ENCODE measurements at regions not wholly inside any gene's neighbourhood (a gene's known extent, or its start where the extent isn't known, plus 50 kb on each side); places are given as distances from the start of the nearest gene placed in this dataset.

DNA sequence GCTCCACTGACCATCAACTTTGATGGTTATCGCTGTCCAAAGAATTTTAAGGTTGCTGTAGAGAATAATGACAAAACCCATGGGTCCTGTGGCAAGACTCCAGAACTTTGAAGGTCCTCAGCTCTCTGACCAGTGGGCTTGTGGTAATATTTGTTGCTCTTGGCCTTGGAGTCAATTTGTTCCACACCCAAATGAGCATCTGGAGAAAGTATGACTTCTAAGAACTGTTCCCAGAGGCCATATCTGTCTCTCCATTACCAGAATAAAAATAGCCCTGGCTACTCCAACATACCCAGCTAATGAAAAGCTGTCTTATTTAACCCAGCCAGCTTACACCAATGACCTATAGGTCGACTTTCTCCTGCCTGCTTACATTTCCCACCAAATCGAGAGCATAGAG lies 466.4 kb downstream of the MEIS1 start:
- no peaks in the 10 kb centered on the region for H4K20me1 ChIP-seq (ENCODE audit: control insufficient read depth, insufficient read depth, low read depth, low read length)
- H3K4me2 ChIP-seq (ENCODE audit: low read length) = no peak overlapping the region
- H3K27ac ChIP-seq (ENCODE audit: low read depth, low read length) = no peak overlapping the region
- H3K79me2 ChIP-seq (ENCODE audit: control insufficient read depth, low read length) = no peaks in the 10 kb centered on the region
- no peaks in the 10 kb centered on the region for H3K9me2 ChIP-seq (replicated peaks; ENCODE audit: control insufficient read depth, low read length)
- no peaks in the 10 kb centered on the region for H3K9me3 ChIP-seq (ENCODE audit: control insufficient read depth, insufficient read depth, low read length)
- no peaks in the 10 kb centered on the region for H3K27me3 ChIP-seq (ENCODE audit: control insufficient read depth, low read length)
- H3K4me3 ChIP-seq (ENCODE audit: low read length) = no peak overlapping the region
- H3K4me1 ChIP-seq (ENCODE audit: control insufficient read depth, low read length) = no peaks in the 10 kb centered on the region
- H3K36me3 ChIP-seq (ENCODE audit: control insufficient read depth, low read length) = no peaks in the 10 kb centered on the region
- H3F3A ChIP-seq (ENCODE audit: control insufficient read depth, insufficient read depth) = no peaks in the 10 kb centered on the region
- TF ChIP-seq EZH2phosphoT487 (IDR thresholded peaks at IDR 0.05; ENCODE audit: borderline replicate concordance, low read length) = no peak
- TF ChIP-seq, protein P1, sequence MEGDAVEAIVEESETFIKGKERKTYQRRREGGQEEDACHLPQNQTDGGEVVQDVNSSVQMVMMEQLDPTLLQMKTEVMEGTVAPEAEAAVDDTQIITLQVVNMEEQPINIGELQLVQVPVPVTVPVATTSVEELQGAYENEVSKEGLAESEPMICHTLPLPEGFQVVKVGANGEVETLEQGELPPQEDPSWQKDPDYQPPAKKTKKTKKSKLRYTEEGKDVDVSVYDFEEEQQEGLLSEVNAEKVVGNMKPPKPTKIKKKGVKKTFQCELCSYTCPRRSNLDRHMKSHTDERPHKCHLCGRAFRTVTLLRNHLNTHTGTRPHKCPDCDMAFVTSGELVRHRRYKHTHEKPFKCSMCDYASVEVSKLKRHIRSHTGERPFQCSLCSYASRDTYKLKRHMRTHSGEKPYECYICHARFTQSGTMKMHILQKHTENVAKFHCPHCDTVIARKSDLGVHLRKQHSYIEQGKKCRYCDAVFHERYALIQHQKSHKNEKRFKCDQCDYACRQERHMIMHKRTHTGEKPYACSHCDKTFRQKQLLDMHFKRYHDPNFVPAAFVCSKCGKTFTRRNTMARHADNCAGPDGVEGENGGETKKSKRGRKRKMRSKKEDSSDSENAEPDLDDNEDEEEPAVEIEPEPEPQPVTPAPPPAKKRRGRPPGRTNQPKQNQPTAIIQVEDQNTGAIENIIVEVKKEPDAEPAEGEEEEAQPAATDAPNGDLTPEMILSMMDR (IDR thresholded peaks at IDR 0.05; ENCODE audit: low read depth, low read length, poor library complexity, severe bottlenecking) = no peak

DNA sequence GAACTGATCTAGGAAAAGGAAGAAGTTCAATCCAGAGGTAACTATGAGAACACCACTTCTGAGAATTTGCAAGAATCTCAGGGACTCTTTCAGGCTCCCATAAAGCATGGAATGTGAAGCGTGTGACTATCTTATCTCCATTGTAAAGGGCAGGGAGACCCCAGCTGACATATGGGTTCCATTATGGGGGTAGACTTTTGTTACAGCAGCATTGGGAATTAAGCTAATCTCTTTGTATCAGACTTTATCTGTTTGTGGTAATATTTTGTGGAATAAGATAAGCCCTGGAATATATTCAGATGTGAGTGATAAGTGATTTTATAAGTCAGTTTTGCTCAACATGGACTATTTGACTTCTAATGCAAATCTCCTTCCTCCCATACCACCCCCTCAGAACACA lies 468.3 kb downstream of the MEIS1 start:
- Histone ChIP-seq H3K4me1 (ENCODE audit: control insufficient read depth, low read length) (no peaks in the 10 kb centered on the region), H3K9me3 (ENCODE audit: control insufficient read depth, insufficient read depth, low read length) (no peaks in the 10 kb centered on the region), H3K4me3 (ENCODE audit: low read length) (no peak overlapping the region), H3K27me3 (ENCODE audit: control insufficient read depth, low read length) (no peaks in the 10 kb centered on the region), H3K27ac (ENCODE audit: low read depth, low read length) (no peak overlapping the region), H3K9me2 (replicated peaks; ENCODE audit: control insufficient read depth, low read length) (no peaks in the 10 kb centered on the region), H3K79me2 (ENCODE audit: control insufficient read depth, low read length) (no peaks in the 10 kb centered on the region), H3K4me2 (ENCODE audit: low read length) (no peak overlapping the region), H3K36me3 (ENCODE audit: control insufficient read depth, low read length) (no peaks in the 10 kb centered on the region), H4K20me1 (ENCODE audit: control insufficient read depth, insufficient read depth, low read depth, low read length) (no peaks in the 10 kb centered on the region), H3F3A (ENCODE audit: control insufficient read depth, insufficient read depth) (no peaks in the 10 kb centered on the region)
- TF ChIP-seq EZH2phosphoT487 (IDR thresholded peaks at IDR 0.05; ENCODE audit: borderline replicate concordance, low read length) = no peak
- TF ChIP-seq, protein P1 (IDR thresholded peaks at IDR 0.05; ENCODE audit: low read depth, low read length, poor library complexity, severe bottlenecking) = no peak

DNA sequence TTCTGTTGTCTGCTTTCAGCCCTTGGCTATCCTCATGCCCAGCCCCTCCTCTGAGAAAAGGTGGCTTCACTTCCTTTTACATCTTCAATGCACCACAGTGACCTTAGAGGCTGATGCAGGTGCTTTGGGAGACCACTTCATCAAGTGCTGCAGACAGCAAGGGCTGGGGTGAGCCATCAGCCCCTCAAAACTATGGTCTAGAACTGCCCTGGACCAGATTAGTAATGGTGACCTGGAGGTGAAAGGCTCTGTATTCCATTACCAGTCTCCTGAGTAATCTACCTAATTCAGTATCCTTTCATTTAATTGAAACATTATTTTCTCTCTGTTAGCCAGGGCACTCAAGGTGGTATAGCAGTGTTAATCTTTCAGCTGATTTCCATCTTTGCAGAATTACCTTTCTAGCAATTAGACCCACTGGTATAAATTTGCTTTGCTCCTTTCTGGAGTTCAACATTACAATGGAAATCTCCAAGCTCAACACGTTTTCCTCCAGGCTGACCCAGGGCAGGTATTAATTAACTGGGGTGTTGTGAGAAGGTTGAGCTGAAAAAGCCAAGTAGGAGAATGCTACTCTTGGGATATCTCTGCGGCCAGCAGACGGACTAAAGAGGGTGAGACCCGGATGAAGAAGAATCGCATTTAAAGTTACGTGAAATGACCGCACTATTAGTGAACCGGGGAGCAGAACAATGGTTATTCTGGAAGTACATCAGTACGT lies 469.0 kb downstream of the MEIS1 start:
- Histone ChIP-seq H3K36me3 (ENCODE audit: control insufficient read depth, low read length) (no peaks in the 10 kb centered on the region), H3K79me2 (ENCODE audit: control insufficient read depth, low read length) (no peaks in the 10 kb centered on the region), H3K27me3 (ENCODE audit: control insufficient read depth, low read length) (no peaks in the 10 kb centered on the region), H3K27ac (ENCODE audit: low read depth, low read length) (no peak overlapping the region), H3K4me3 (ENCODE audit: low read length) (no peak overlapping the region), H3K4me1 (ENCODE audit: control insufficient read depth, low read length) (no peaks in the 10 kb centered on the region), H4K20me1 (ENCODE audit: control insufficient read depth, insufficient read depth, low read depth, low read length) (no peaks in the 10 kb centered on the region), H3F3A (ENCODE audit: control insufficient read depth, insufficient read depth) (no peaks in the 10 kb centered on the region), H3K9me3 (ENCODE audit: control insufficient read depth, insufficient read depth, low read length) (no peaks in the 10 kb centered on the region), H3K4me2 (ENCODE audit: low read length) (no peak overlapping the region), H3K9me2 (replicated peaks; ENCODE audit: control insufficient read depth, low read length) (no peaks in the 10 kb centered on the region)
- TF ChIP-seq EZH2phosphoT487 (IDR thresholded peaks at IDR 0.05; ENCODE audit: borderline replicate concordance, low read length) = no peak
- TF ChIP-seq, protein P1 (IDR thresholded peaks at IDR 0.05; ENCODE audit: low read depth, low read length, poor library complexity, severe bottlenecking) = no peak
